SK-MEL-5 (cell line): ENCODE measurements at regions not wholly inside any gene's neighbourhood (a gene's known extent, or its start where the extent isn't known, plus 50 kb on each side); places are given as distances from the start of the nearest gene placed in this dataset.
"Not testable (repeated sequence)": the region's sequence is repeated elsewhere in the genome, so short reads cannot be mapped to it uniquely, and the experiment has no call there.

ENCODE experiments used
- DNase-seq: peaks from one replicate; pipeline ENCODE4 v3.0.0-alpha.2; 2016; ENCODE audit warnings: low read depth, low spot score
- in situ Hi-C: cut with HindIII; loops from 2 replicates; pipeline ENCODE4 v1.10.0; 2016; ENCODE audit warnings: low sequenced_read_pairs, high pct_unique_total_duplicates, low pct_unique_long_range_greater_than_20kb

GRCh38 chr1:218494449-218494852, 149.3 kb downstream of the TGFB2 start:
- in situ Hi-C loops = no loop called here

GRCh38 chr1:218495931-218496330, 150.8 kb downstream of the TGFB2 start:
- in situ Hi-C loops = no loop called here
- DNase-seq = no peak

More at GRCh38 chr1:218494449-218494852, 149.3 kb downstream of the TGFB2 start:
- no peak for DNase-seq

GRCh38 chr1:218496561-218496960, 151.4 kb downstream of the TGFB2 start:
- in situ Hi-C loops = no loop called here

GRCh38 chr1:218498056-218498938, 153.2 kb downstream of the TGFB2 start:
- in situ Hi-C loops = no loop called here
- peak; percentile 25 for DNase-seq

More at GRCh38 chr1:218496561-218496960, 151.4 kb downstream of the TGFB2 start:
- DNase-seq = peak; percentile 73

GRCh38 chr1:218499011-218499691, 154.0 kb downstream of the TGFB2 start:
- in situ Hi-C loops = no loop called here
- DNase-seq = peak; percentile 72

GRCh38 chr1:218499911-218500310, 154.8 kb downstream of the TGFB2 start:
- no peak for DNase-seq
- in situ Hi-C loops = no loop called here

GRCh38 chr1:218501161-218501560, 156.0 kb downstream of the TGFB2 start:
- in situ Hi-C loops = no loop called here
- DNase-seq = no peak

GRCh38 chr1:218502383-218502782, 157.2 kb downstream of the TGFB2 start:
- DNase-seq = no peak
- in situ Hi-C loops = no loop called here

- in situ Hi-C loops = no loop called here
- DNase-seq = no peak
Observed at GRCh38 chr1:218503102-218503501, 158.0 kb downstream of the TGFB2 start.

GRCh38 chr1:218507355-218508002, 162.3 kb downstream of the TGFB2 start:
- in situ Hi-C loops = no loop called here
- DNase-seq = no peak

- in situ Hi-C loops = no loop called here
- DNase-seq = no peak
Observed at GRCh38 chr1:218510153-218510772, 165.1 kb downstream of the TGFB2 start.

GRCh38 chr1:218513328-218513727, 168.2 kb downstream of the TGFB2 start:
- in situ Hi-C loops = no loop called here
- no peak for DNase-seq

GRCh38 chr1:218514689-218515088, 169.6 kb downstream of the TGFB2 start:
- in situ Hi-C loops = no loop called here
- DNase-seq = no peak

GRCh38 chr1:218516526-218516925, 171.4 kb downstream of the TGFB2 start:
- no peak for DNase-seq
- in situ Hi-C loops = no loop called here

GRCh38 chr1:218517459-218517858, 172.3 kb downstream of the TGFB2 start:
- in situ Hi-C loops = no loop called here

GRCh38 chr1:218518216-218518740, 173.1 kb downstream of the TGFB2 start:
- DNase-seq = no peak
- in situ Hi-C loops = no loop called here

More at GRCh38 chr1:218517459-218517858, 172.3 kb downstream of the TGFB2 start:
- DNase-seq = no peak

- DNase-seq, in situ Hi-C loops: not testable (repeated sequence)
Observed at GRCh38 chr1:218520646-218521045, 175.5 kb downstream of the TGFB2 start.
